ENCODE measurements at regions not wholly inside any gene's neighbourhood (a gene's known extent, or its start where the extent isn't known, plus 50 kb on each side); places are given as distances from the start of the nearest gene placed in this dataset.

GRCh38 chr3:82002491-82002890 is 241.0 kb upstream of the GBE1 start:
- POLR2A ChIA-PET, result no interaction called here
- no peak for DNase-seq (ENCODE audit: low read depth, low spot score)
- no peak for TF ChIP-seq CTCF (IDR thresholded peaks at IDR 0.05; ENCODE audit: insufficient read depth, low read length, missing control alignments)
- H3K4me3 ChIP-seq (ENCODE audit: low read depth, low read length), result no peak overlapping the region
- CTCF ChIA-PET, result no interaction called here

- no peak for TF ChIP-seq CTCF (IDR thresholded peaks at IDR 0.05; ENCODE audit: insufficient read depth, low read length, missing control alignments)
- no peak for DNase-seq (ENCODE audit: low read depth, low spot score)
- ChIA-PET POLR2A (no interaction called here), CTCF (interaction anchor here (0.7 kb wide), 1 partner anchor 12 kb away, joined by 3 read pairs; no protein-coding TSS in a partner anchor)
- H3K4me3 ChIP-seq (ENCODE audit: low read depth, low read length), result no peak overlapping the region
Measured at GRCh38 chr3:82001276-82001923, 240.0 kb upstream of the GBE1 start.

GRCh38 chr3:82000773-82001172 is 239.3 kb upstream of the GBE1 start:
- POLR2A ChIA-PET, result no interaction called here
- CTCF ChIA-PET, result interaction anchor here (0.7 kb wide), 1 partner anchor 12 kb away, joined by 3 read pairs; no protein-coding TSS in a partner anchor
- TF ChIP-seq CTCF (IDR thresholded peaks at IDR 0.05; ENCODE audit: insufficient read depth, low read length, missing control alignments), result no peak
- DNase-seq (ENCODE audit: low read depth, low spot score), result no peak
- H3K4me3 ChIP-seq (ENCODE audit: low read depth, low read length), result no peak overlapping the region

GRCh38 chr3:82000350-82000749 is 238.9 kb upstream of the GBE1 start:
- ChIA-PET POLR2A (no interaction called here), CTCF (no interaction called here)
- no peak for TF ChIP-seq CTCF (IDR thresholded peaks at IDR 0.05; ENCODE audit: insufficient read depth, low read length, missing control alignments)

GRCh38 chr3:81998907-81999306 is 237.5 kb upstream of the GBE1 start:
- TF ChIP-seq CTCF (IDR thresholded peaks at IDR 0.05; ENCODE audit: insufficient read depth, low read length, missing control alignments), result no peak
- ChIA-PET POLR2A (no interaction called here), CTCF (no interaction called here)
- no peak overlapping the region for H3K4me3 ChIP-seq (ENCODE audit: low read depth, low read length)
- DNase-seq (ENCODE audit: low read depth, low spot score), result no peak

More at GRCh38 chr3:82000350-82000749, 238.9 kb upstream of the GBE1 start:
- no peak overlapping the region for H3K4me3 ChIP-seq (ENCODE audit: low read depth, low read length)
- no peak for DNase-seq (ENCODE audit: low read depth, low spot score)

GRCh38 chr3:81998139-81998755 is 236.8 kb upstream of the GBE1 start:
- ChIA-PET POLR2A (no interaction called here), CTCF (no interaction called here)
- H3K4me3 ChIP-seq (ENCODE audit: low read depth, low read length), result no peak overlapping the region
- DNase-seq (ENCODE audit: low read depth, low spot score), result no peak
- no peak for TF ChIP-seq CTCF (IDR thresholded peaks at IDR 0.05; ENCODE audit: insufficient read depth, low read length, missing control alignments)
